HL-60/S4 (cell line): ENCODE measurements at regions not wholly inside any gene's neighbourhood (a gene's known extent, or its start where the extent isn't known, plus 50 kb on each side); places are given as distances from the start of the nearest gene placed in this dataset.
"Not testable (repeated sequence)": the region's sequence is repeated elsewhere in the genome, so short reads cannot be mapped to it uniquely, and the experiment has no call there.

ENCODE experiments used
- in situ Hi-C: fragments of 300-500 bp; cut with MboI; formaldehyde crosslinking; loops from 2 replicates; pipeline ENCODE4 v1.14.3; 2022; ENCODE audit warnings: low sequenced_read_pairs

- in situ Hi-C loops = no loop called here
Observed at GRCh38 chr12:131386167-131386521, 324.7 kb upstream of the SFSWAP start.

- in situ Hi-C loops = no loop called here
Observed at GRCh38 chr12:131386781-131387180, 324.1 kb upstream of the SFSWAP start.

- in situ Hi-C loops = no loop called here
Observed at GRCh38 chr12:131387281-131388163, 323.4 kb upstream of the SFSWAP start.

GRCh38 chr12:131388164-131389053, 322.5 kb upstream of the SFSWAP start:
- in situ Hi-C loops = not testable (repeated sequence)

- in situ Hi-C loops = no loop called here
Observed at GRCh38 chr12:131389054-131390013, 321.6 kb upstream of the SFSWAP start.

GRCh38 chr12:131390412-131391334, 320.2 kb upstream of the SFSWAP start:
- in situ Hi-C loops = no loop called here

- in situ Hi-C loops = no loop called here
Observed at GRCh38 chr12:131391399-131391798, 319.5 kb upstream of the SFSWAP start.

GRCh38 chr12:131394752-131395151, 316.1 kb upstream of the SFSWAP start:
- in situ Hi-C loops = not testable (repeated sequence)

- in situ Hi-C loops = not testable (repeated sequence)
Observed at GRCh38 chr12:131395209-131395684, 315.6 kb upstream of the SFSWAP start.

- in situ Hi-C loops = no loop called here
Observed at GRCh38 chr12:131395971-131396573, 314.8 kb upstream of the SFSWAP start.

- in situ Hi-C loops = no loop called here
Observed at GRCh38 chr12:131397493-131398181, 313.3 kb upstream of the SFSWAP start.

- in situ Hi-C loops = no loop called here
Observed at GRCh38 chr12:131399000-131399399, 311.9 kb upstream of the SFSWAP start.

GRCh38 chr12:131400668-131401294, 310.1 kb upstream of the SFSWAP start:
- in situ Hi-C loops = not testable (repeated sequence)

- in situ Hi-C loops = not testable (repeated sequence)
Observed at GRCh38 chr12:131401907-131402633, 308.8 kb upstream of the SFSWAP start.

- in situ Hi-C loops = no loop called here
Observed at GRCh38 chr12:131402781-131403396, 308.0 kb upstream of the SFSWAP start.

- in situ Hi-C loops = no loop called here
Observed at GRCh38 chr12:131403676-131404075, 307.2 kb upstream of the SFSWAP start.

GRCh38 chr12:131404705-131405104, 306.2 kb upstream of the SFSWAP start:
- in situ Hi-C loops = no loop called here
